NCI-H1417 treated with DMSO at 0.1 percent for 48 hours (cell line): ENCODE measurements at regions not wholly inside any gene's neighbourhood (a gene's known extent, or its start where the extent isn't known, plus 50 kb on each side); places are given as distances from the start of the nearest gene placed in this dataset.

ENCODE experiments used
- DNase-seq: peaks from one replicate; lab custom pipeline; 2025; lab: John Stamatoyannopoulos, UW

DNA sequence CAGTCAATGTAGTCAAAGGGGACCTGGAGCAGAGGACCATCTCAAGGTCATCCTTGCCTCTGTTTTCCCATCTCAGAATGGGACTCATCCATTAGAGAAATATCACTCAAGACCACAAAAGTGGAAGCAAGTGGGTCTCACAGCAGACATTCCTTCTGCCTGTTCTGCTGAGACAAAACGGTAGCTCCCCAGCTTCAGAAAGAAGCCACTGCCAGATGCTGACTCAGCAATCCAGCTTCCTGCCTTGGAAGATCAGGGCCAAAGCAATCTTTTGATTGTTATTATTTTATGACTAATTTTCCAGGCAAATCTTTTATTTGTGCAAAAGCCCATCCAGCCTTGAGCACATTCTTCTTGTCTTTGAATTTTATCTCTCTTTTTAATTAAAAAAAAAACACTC lies 86.8 kb downstream of the CCT6B start:
- DNase-seq, result no peak

GRCh38 chr17:34872640-34873039 lies 88.6 kb downstream of the CCT6B start:
- no peak for DNase-seq

DNA sequence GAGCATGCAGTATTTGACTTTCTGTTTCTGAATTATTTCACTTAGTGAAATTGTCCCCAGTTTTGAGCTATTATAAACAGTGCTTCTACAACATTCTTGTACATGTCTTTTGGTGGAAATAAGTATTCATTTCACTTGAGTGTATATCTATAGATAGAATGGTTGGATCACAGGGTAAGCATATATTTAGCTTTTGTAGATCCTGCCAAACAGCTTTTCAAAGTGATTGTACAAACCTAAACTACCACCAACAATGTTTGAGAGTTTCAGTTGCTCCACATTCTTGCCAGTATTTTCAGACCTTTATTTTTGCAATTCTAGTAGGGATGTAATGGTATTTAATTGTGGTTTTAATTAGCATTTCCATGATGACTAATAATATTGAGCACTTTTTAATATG lies 91.6 kb downstream of the CCT6B start:
- DNase-seq, result no peak

DNA sequence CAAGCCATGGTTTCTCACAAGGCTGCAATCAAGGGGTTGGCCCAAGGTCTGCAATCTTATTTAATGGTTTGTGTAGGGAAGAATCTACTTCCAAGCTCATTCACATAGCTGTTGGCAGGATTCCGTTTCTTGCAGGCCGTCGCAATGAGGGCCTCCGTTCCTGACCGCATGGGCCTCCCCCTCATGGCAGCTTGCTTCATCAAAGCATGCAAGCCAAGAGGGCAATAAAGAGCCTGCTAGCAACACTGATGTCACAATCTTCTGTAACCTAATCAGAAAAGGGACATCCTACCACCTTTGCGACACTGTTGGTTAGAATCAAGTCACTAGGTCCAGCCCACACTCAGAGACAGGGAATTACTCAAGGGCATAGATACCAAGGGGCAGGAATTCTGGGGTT lies 95.5 kb downstream of the CCT6B start:
- no peak for DNase-seq

DNA sequence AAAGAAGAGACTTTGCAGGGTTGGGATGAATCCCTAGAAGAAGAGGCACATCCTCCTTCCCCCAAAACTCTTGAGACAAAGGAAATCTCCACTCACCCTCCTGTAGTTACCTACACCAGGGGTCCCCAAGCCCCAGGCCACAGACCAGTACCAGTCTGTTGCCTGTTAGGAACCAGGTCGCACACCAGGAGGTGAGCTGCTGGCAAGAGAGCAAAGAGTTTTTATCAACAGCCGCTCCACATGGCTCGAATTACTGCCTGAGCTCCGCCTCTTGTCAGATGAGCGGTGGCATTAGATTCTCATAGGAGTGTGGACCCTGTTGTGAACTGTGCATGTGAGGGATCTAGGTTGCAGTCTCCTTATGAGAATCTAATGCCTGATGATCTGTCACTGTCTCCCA lies 98.9 kb downstream of the CCT6B start:
- no peak for DNase-seq

DNA sequence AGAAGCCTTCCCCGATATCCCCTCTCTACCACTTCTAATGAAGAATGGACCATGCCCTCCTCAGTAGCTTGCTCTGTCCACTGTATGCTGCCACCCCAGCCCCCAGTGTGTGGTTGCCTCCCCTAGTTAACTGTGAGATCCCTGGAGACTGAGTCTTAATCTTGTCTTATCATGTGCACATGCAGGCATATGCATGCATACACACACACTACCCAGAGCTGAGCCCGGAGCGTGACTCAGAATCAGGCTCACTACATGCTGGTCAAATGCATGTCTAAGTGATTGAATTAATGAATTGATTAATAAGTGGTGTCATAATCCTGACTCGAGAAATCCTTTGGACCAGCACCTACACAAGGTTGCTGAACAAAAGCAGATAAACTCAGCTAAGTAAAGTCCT lies 99.4 kb downstream of the CCT6B start:
- no peak for DNase-seq

DNA sequence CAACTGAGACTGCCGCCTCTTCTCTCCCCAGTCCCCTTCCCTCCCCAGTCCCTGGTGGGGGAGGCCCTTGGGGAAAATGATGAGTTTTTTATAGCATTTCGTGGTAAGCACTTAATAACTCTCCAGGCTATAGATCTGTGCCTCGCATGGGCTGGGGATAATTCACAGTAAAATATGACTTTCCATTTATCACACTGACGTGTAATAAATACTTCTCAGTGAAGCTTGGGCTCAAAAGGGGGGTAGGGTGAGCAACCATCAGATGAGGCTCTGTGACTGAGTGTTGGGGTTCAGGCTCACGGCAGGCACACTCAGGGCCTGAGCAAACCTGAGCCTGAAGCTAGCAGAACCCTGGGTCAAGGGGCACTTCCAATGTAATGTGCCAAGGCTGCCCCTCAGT lies 101.6 kb downstream of the CCT6B start:
- no peak for DNase-seq

- DNase-seq, result no peak
Observed at GRCh38 chr17:34858591-34859565, 102.4 kb downstream of the CCT6B start.

GRCh38 chr17:34853924-34854323 lies 107.3 kb downstream of the CCT6B start:
- no peak for DNase-seq

DNA sequence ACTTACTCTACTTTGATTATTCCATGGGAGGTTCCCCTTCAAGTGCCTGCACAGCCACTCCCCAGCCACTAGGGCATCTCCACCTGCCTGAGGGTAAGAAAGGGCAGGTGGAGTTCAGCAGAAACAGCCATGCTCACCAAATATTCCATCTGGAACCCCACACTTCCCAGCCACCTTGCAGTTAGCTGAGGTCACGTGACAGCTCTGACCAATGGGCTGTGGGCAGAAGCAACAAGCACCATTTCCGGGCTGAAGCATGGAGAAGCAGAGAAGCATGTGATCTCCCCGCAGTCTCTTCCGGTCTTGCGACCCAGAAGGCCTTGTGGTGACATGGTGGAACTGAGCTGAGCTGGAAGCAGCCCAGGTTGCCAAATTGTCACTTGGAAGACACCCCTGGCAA lies 108.6 kb downstream of the CCT6B start:
- DNase-seq, result no peak

DNA sequence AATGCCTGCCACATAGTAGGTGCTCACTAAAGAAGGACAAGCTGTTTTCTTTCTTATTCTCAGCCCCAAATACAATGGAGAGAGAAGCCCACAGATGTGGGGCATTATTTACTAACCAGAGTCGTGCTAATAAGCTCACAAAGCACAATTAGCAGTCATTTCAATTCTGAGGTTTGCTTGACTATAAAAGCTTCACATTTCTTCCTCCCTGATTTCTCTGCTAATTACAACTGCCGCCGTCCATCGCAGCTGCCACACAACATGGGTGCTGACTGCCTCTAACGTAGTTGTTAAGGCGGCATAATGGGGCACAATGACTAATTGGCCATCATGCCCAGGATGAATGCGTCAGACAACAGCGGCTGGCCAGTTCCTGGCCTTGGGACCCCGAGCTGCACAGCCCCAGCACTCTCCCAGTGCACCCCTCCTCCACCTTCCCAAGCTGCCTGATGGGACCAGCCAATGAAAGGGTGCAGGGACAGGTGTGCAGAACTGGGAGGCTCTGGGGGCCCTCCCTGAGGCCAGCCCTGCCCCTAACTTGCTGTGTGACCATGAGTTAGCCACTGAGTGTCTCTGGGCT lies 109.2 kb downstream of the CCT6B start:
- no peak for DNase-seq

- no peak for DNase-seq
Observed at GRCh38 chr17:34850964-34851363, 110.3 kb downstream of the CCT6B start.

GRCh38 chr17:34850023-34850422 lies 111.2 kb downstream of the CCT6B start:
- no peak for DNase-seq

DNA sequence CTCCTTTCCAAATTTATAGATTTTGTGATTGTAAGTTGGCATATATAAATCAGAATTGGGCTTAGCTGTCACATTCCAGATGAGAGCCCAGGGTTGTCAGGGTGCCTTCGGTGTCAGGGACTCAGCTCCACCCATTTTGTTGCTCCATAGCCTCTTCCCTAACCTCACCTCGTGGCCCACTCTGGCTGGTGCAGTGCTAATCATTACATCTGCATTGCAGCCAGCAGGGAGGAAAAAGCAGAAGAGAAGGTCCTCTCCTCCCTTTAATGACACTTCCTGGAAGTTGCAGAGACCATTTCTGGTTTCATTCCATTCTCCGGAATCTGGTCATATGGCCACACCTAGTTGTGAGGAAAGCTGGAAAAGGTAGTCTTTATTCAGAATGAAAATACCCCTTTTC lies 113.3 kb downstream of the CCT6B start:
- DNase-seq, result no peak

GRCh38 chr17:34845296-34845695 lies 116.0 kb downstream of the CCT6B start:
- DNase-seq, result no peak

- DNase-seq, result no peak
Observed at GRCh38 chr17:34843682-34844081, 117.6 kb downstream of the CCT6B start.

DNA sequence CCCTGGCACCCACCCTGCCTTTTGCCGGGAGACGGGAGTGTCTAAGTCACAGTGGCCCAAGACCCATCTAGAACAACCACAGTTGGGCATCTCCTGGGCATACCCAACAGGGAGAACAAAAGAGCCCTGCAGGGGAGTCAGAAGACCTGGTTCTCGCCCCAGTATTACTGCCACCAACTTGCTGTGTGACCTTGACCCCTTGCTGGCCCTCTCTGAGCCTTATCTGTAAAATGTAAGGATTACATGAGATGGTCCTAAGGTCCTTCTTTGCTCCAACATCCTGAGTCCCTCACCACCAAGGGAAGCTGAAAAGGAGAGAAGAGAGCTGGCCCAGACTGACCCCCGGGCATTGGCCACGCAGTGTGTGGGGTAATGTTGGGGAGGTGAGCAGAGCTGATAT lies 119.0 kb downstream of the CCT6B start:
- no peak for DNase-seq

GRCh38 chr17:34841467-34841866 lies 119.8 kb downstream of the CCT6B start:
- DNase-seq, result no peak

- DNase-seq, result no peak
Observed at GRCh38 chr17:34840750-34841149, 120.5 kb downstream of the CCT6B start.

- DNase-seq, result no peak
Observed at GRCh38 chr17:34837876-34838478, 123.3 kb downstream of the CCT6B start.

DNA sequence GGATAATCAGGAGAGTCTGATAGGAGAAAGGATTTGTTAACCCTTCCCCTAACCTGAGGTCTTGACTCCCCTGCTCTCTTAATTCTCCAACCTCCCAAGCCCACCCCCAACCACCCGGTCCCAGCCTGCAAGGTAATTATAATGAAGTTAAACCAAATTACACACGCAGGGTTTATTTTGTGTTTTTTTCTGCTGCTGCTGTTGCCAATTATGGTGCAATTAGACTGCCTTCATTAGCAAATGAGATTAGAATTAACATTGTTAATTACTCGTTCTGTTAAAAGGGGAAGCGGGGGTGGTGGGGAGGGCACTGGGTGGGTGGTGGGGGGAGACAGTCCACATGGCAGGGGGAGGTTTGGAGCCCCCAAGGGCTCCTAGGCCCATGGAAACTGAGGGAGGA lies 128.9 kb downstream of the CCT6B start:
- DNase-seq, result no peak

DNA sequence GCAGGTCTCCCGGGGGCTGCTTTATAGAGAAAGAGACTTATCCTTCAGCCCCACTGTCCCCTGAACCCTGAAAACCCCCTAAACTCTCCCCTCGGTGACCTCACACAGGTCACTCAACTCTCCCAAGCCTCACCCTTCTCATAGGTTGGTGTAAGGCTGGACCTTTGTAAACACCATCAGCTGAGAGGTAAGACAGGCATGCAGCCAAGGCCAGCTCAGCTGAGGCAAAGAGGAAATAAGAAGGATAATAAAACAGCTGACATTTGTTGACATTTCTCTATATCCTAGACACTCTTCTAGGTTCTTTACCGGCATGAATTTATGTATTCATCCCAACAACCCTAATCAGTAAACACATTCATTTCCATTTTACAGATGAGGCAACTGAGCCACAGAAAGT lies 134.3 kb downstream of the CCT6B start:
- no peak for DNase-seq

DNA sequence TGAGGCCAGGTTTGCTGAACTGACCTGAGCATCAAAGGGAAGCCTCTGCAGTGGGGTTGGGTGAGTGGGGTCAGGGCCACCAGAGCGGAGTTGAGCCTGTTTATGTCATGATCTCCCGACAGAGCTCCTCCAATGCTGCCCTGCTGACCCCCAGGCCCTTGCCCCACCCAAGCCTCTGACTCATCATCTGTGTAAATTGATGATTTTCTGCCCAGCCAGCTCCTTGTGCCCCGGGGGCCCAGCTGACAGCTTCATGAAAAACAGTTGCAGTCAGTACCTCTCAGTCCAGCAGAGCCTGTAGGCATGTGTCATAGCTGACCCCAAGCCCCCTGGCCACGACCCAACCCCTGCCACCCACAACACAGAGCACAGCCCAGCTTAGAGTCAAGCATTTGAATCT lies 134.9 kb downstream of the CCT6B start:
- DNase-seq, result no peak
